Fibroblast of skin of right quadriceps (primary cell): ENCODE measurements at regions not wholly inside any gene's neighbourhood (a gene's known extent, or its start where the extent isn't known, plus 50 kb on each side); places are given as distances from the start of the nearest gene placed in this dataset.
A peak's percentile ranks its signal among the peaks of the same experiment; 100 is the strongest.

Experiments used
- DNase-seq: peaks from one replicate; pipeline ENCODE4 v3.0.0-alpha.2; 2013

DNA sequence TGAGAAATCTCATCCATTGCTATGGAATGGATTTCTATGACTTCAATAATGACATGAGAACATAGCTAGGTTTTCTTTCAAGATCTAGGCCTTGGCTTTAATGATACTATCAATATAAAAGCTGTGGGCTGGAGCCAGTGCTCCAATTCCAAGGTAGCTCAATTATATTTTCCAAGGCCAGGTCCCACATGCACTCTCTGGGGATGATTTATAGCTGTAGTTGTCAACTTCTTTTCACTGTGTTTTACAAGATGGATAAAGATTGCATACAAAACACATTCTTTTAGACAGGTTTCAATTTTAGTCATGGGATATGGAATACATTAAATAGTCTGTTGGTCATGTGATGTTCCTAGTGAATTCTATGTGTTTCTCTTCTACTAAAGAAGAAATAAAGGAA lies 156.7 kb downstream of the DCAF12L1 start:
- no peak for DNase-seq

DNA sequence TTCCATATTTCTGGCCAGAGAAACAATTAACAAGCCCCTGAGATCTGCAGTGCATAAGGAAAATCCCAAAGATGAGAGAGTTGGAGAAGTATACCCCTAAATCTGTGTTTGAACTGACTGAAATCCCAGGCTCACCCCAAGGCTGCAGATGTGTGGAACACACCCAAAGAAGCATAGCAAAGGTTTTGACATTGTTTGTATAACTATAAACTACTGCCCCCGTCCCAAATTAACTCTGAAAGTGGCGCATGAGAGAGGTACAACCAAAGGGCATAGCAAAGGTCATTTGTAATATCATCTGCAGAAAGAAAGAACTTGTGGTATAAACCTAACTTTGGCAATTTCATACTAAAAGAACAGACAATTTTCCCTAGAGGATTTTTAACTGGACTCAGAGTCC lies 157.9 kb downstream of the DCAF12L1 start:
- no peak for DNase-seq

DNA sequence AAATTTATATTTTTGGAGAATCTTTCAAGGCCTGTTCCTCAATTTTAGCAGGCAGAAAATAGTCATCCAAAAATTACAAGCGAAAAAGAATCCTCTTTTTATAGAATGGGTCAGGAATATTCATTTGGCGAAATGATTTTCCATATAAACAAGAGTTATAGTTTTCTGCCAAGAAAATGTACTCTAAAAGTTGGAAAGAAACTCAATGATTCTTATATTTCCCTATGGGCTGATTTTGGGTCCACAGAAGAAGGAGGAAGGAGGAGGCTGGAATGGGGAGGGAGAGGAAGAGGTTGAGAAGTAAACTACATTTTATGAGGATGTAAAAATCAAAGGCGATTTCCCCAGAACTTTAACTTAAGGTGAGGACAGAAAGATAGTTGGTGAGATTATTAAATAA lies 159.3 kb downstream of the DCAF12L1 start:
- no peak for DNase-seq

DNA sequence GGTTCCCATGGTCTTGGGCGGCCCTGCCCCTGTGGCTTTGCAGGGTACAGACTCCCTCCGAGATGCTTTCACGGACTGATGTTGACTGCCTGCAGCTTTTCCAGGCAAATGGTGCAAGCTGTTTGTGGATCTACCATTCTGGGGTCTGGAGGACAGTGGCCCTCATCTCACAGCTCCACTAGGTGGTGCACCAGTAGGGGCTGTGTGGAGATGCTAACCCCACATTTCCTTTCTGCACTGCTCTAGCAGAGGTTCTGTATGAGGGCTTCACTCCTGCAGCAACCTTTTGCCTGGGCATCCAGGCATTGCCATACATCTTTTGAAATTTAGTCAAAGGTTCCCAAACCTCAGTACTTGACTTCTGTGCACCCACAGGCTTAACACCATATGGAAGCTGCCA lies 176.1 kb downstream of the DCAF12L1 start:
- DNase-seq: no peak

DNA sequence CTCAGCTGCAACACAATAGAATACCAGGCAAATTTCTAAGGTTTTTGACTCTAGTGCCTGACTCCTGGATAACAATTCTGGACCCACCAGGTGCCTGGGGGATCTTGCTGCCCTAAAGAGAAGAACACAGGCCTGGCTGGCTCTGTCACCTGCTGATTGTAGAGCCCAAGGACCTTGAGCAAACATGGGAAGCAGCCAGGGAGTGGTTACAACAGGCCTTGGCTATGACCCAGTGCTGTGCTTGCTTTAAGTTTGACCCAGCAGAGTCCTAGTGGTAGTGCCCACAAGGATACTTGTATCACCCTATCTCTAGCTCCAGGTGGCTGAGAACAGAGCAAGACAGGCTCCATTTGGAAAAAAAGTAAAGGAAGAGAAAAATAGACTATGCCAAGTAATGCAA lies 176.8 kb upstream of the DCAF12L2 start:
- no peak for DNase-seq

DNA sequence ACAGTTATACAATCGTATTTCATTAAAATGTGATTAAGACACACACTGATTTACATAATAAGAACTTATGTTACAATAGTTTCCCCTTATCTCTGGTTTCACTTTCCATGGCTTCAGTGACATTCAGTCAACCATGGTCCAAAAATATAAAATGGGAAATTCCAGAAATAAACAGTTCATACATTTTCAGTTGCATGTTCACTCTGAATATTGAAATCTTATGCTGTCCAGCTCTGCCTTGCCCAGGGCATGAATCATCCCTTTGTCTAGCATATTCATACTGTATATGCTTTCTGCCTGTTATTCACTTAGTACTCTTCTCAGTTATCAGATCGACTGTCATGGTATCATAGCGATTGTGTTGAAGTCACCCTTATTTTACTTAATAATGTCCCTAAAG lies 173.8 kb upstream of the DCAF12L2 start:
- no peak for DNase-seq

DNA sequence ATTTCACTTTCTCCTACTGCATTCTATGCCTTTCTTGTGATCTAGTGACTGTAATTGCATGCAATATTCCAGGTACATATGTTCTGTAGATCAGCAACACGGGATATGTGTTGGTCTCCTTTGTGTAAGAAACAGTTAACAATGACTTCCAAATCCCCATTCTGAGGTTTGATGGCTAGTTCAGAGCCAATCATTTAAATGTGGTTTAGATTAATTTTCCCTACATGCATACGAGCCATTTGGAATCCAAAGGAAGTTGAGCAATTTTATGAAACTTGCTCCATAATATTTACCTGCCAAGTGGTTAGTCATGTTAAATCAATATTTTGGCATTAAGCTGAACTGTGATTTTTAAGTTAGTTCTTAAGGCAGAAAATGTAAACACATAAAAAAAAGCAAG lies 172.8 kb upstream of the DCAF12L2 start:
- DNase-seq: peak; percentile 3

DNA sequence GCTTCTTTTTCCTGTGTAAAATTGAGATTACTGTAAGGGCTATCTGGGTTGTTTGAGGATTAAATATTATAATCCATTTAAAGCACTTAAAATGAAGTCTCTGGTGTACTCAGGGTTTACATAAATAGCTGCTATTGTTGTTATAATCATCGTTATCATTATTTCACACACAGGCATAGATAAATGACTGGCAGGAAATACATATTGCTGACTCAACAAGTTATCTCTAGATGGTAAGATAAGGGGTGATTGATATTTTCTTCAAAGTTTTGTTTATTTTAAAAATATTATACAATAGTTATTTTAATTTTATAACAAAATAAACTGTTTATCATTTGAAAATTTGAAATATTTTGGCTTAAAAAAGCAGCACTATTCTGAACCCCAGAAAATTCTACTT lies 134.3 kb upstream of the DCAF12L2 start:
- no peak for DNase-seq

DNA sequence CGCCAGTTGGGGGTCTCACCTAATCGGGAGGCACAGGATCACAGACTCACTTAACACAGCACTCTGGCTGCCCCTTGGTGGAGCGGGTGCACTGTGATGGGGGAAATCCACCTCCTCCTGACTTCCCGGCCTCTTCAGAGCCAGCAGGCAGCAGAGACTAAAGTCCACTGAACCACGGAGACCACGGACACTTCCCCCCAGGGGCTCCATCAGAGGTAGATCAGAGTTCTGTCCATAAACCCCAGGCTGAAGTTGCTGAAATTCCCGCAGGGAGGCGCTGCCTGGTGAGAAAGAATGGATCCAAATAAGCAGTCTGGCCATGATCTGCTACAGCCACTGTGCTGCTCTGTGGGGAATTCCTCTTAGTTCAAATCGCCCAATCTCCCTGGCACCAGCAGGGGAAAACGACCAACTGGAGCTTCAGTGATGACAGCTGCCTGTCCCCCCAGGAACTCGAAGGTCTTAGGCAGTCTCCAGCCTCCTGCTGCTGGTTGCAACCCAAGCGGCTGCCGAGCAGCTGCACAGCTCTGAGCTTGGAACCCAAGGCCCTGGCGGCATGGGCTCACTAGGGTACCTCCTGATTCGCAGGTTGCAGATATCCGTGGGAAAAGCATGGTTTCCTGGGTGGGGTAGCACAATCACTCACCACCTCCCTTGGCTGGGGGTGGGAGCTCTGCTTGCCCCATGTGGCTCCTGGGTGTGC lies 106.9 kb upstream of the DCAF12L2 start:
- no peak for DNase-seq

DNA sequence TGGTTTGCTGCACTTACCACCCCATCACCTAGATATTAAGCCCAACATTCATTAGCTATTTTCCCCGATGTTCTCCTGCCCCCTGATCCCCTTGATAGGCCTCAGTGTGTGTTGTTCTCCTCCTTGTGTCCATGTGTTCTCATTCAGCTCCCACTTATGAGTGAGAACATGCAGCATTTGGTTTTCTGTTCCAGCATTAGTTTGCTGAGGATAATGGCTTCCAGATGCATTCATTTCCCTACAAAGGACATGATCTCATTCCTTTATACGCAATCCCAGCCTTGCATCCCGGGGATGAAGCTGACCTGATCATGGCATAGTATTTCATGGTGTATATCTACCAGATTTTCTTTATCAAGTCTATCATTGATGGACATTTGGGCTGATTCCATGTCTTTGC lies 99.0 kb upstream of the DCAF12L2 start:
- DNase-seq: no peak

DNA sequence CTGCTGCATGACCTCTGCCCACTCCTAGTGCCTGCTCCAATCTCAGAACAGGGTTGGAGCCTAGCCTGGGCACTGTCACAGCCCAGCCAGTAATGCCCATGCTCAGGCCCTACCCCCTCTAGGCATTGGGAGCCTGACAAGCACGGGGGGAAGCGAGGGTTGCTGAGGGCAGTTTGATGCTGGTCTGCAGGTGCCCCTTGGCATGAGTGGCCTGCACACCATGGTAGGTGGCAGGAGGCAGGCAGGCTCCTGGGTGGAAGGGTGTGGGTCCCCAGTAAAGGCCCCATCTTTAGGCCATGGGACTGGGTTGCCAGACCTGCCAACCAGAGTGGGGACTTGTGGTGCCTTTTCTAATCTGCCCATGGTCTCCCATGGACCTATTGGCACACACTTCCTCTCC lies 72.1 kb upstream of the DCAF12L2 start:
- DNase-seq: no peak

DNA sequence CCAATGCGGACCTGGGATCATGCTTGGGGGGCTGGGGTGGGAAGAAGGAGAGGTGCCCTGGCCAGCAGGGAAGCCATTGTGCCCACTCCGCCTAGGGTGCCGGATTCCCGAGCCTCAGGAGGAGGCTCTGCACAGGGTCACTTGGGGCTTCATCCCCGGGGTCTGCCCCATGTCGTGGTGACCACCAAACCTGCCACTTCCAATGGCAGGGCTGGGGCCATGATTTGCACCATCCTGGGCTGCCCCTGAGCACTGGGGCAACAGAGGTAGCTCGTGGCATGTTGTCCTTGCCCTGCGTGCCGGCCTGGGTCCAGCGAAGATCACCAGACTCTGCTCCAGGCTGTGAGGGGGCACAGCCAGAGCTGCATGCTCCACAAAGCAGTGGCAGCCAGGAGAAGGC lies 71.4 kb upstream of the DCAF12L2 start:
- DNase-seq: no peak
